ENCODE measurements at regions not wholly inside any gene's neighbourhood (a gene's known extent, or its start where the extent isn't known, plus 50 kb on each side); places are given as distances from the start of the nearest gene placed in this dataset.
"Not testable (repeated sequence)": the region's sequence is repeated elsewhere in the genome, so short reads cannot be mapped to it uniquely, and the experiment has no call there.

DNA sequence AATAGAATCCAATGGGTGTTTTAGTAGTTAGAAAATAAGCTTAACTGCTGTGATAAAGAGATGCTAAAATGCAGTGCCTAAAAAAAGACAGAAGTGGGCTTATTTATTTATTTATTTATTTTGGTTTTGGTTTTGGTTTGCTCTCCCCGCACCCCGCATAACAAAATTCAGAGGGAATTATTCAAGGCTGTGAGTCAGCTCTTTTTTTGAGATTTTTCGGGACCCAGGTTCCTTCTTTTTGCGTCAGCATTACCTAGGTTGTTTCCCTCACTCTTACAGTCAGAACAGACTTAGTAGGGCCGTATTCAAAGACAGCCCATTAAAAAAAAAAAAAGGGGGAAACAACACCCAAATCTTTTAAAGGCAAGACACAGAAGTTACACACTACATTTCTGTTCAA is 1495.5 kb upstream of the ADGRL3 start:
- no peak for DNase-seq (ENCODE audit: low spot score)

DNA sequence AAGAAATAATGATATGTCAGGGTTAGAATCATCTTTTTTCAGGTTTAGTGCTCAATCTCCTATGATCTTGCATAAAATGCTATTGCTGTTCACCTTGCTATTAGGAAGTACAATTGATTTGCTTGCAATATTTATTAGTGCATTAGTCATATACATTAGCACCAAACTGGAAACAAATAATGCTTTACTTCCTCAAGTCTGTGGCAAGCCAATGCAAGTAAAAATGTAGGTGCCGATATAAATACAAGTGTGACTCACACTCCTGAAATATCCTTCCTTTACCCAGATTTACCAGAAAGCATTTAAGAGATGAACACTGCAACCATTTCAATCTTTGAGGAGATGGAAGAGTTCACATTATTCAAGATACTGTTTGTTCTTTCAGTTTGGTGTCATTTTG is 1487.7 kb upstream of the ADGRL3 start:
- no peak for DNase-seq (ENCODE audit: low spot score)

DNA sequence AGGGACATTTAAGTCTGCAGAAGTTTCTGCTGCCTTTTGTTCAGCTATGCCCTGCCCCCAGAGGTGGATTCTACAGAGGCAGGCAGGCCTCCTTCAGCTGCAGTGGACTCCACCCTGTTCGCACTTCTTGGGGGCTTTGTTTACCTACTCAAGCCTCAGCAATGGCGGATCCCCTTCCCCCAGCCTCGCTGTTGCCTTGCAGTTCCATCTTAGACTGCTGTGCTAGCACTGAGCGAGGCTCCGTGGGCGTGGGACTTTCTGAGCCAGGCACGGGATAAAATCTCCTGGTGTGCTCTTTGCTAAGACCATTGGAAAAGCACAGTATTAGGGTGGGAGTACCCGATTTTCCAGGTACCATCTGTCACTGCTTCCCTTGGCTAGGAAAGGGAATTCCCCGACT is 1475.8 kb upstream of the ADGRL3 start:
- not testable (repeated sequence) for DNase-seq (ENCODE audit: low spot score)

DNA sequence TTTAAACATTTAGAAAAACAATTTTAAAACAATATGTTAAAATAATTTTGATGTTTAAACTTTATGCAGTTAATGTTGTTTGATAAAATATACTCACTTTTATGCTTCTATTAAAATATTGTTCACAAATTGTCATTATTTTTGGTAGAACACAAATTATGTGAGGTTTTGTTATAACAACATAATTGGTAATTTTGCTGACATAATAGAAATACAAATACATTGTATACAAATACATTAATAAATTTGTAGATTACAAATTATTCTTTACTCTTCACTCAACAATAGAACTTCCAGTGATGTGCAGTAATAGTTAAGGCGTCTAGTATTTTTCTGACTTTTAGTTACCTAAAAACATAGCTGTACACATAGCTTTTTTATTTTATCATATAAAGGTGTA is 1472.4 kb upstream of the ADGRL3 start:
- no peak for DNase-seq (ENCODE audit: low spot score)

DNA sequence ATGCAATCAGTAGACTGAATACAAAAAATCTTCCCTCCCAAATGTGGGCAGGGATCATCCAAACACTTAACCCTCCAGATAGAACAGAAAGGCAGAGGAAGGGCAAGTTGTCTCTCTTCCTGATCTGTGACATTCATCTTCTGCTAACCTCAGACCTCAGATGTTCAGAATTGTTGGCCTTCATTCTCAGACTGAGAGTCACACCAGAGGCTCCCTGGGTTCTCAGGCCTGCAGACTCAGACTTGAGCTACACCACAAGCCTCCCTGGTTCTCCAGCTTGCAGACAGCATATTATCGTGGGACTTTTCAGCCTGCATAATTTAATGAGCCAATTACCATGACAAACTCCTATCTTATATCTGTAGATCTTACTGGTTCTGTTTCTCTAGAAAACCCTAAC is 1471.6 kb upstream of the ADGRL3 start:
- no peak for DNase-seq (ENCODE audit: low spot score)

DNA sequence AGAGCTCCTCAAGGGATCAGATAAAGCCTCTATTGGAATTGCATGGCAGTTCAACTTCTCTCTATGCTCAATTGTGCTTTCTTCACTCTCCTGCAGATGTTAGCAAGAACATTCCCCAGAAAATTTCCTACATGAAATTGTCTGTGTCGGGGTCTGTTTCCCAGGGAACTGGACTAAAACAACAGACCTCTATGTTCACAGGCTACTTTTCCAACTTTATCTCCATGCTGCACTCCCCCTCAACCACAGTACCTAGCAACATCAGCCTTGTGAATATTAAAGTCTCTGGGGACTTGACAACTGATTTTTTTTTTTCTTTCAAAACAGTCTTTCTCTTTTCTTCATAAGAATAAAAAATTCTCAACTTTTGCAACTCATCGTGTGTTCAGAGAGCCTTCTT is 1470.8 kb upstream of the ADGRL3 start:
- no peak for DNase-seq (ENCODE audit: low spot score)

DNA sequence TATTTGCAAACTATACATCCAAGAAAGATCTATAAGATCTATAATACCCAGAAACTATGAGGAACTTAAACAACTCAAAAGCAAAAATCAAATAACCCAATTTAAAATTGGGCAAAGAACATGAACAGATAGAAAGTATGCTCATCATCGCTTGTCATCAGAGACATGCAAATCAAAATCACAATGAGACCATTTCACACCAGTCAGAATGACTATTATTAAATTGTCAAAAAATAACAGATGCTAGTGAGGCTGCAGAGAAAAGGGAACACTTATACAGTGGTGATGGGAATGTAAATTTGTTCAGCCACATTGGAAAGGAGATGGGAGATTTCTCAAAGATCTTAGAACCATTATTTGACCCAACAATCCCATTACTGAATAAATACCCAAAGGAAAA is 1451.7 kb upstream of the ADGRL3 start:
- no peak for DNase-seq (ENCODE audit: low spot score)

DNA sequence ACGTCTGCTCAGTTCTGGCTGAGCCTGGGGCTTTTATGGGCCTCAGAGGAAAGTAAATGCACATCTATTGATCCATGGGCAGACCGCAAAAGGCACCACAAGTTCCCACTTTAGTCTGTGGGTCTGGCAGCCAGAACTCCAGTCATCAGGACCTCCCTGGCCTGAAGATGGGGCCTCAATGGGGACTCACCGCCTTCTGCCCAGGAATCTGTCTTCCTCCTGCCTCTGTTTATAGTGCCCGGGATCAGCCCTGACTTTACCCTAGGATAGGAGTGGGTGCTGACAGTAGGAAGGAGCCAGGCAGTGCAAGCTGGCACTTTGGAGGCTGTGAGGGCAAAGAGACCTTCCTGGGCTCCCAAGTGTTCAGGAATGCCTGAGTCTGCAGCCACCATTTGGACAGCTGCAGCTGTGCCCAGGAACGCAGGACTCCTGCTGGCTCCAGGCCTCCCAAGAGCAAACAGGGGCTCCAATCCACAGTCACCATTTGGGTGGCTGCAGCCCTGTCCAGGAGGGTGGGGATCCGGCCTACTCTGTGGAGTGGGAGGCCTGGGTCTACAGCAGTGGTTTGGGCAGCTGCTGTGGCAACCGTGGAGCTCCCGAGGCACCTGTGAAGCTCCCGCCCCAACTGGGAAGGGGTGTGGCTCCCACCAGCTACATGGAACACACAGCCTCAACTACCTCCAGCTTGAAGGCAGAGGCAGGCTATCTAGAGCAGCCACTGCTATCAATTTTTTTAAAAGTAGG is 1440.9 kb upstream of the ADGRL3 start:
- peak; percentile 12 for DNase-seq (ENCODE audit: low spot score)

DNA sequence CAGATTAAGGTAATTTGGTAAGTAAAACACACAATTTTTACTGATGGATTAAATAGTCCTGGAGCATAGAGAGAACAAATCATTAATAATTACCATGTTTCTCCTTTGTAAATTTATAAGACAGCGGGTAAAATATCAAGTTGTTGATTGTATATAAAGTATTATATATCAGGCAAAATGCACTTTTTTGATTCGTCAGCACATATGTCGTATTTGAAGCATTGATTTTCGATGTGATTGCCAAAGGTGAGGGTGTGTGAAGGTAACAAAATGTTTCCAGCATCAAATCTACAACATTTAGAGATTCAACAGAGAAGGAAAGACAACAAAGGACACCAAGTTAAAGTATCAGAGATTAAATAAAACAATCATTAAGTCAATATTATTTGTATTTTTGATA is 1437.8 kb upstream of the ADGRL3 start:
- no peak for DNase-seq (ENCODE audit: low spot score)

DNA sequence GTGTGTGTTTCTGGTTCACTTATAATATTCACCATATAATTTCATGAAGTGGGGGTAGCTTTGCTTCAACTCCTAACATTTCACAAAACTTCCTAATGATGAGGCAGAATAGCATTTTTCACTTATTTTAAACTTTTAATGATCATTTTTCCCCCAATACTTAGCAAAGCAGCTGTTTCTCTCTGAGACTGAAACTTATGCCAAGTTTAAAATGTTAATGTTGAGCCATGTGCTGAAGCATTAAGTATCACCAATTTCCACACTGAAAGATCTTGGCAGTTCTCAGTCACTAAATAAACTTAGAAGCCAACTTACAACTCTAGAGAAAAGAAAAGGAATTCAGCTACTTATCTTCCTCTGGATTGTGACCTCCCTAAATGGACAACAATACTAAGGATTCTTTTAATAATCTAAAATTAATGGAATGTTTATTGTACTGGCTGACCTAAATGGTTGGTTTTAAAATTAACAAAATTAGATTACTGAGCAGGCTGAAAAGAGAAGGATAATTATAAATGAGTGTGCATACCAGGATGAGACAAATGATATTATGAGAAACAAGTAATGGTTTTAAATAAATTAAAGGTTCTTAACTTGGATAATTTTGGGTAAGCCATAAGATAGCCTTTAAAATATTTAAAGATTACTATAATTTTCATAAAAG is 1429.4 kb upstream of the ADGRL3 start:
- no peak for DNase-seq (ENCODE audit: low spot score)

DNA sequence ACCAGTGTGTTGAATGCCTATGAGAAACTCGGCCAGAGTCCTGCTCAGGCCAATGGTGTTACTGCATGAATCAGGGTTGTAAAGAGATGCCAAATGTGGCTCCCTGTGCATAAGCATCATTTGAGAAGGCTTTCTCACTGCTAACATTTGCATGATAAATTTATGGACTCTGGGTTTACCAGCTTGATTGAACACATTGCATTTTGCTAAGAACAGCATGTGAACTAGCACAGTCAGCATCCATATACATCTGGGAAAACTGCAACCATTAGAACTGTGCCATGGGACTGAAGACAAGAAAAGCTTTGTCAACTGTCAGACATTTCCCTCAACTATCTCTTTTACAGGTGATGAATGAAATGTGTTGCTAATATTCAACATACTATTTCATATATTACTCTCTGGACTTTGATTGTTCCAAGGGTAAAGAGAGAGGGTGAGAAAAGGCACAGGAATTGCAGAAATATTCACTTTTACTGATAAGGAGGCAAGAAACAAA is 1427.4 kb upstream of the ADGRL3 start:
- DNase-seq (ENCODE audit: low spot score), result no peak

DNA sequence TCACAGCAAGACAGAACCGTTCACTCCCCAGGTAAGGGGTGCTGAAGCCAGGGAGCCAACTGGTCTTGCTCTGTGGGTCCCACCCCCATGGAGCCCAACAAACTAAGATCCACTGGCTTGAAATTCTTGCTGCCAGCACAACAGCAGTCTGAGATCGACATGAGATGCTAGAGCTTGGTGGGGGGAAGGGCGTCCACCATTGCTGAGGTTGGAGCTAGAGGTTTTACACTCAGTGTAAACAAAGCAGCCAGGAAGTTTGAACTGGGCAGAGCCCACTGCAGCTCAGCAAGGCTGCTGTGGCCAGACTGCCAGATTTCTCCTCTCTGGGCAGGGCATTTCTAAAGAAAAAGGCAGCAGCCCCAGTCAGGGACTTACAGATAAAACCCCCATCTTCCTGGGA is 1419.9 kb upstream of the ADGRL3 start:
- DNase-seq (ENCODE audit: low spot score), result not testable (repeated sequence)

DNA sequence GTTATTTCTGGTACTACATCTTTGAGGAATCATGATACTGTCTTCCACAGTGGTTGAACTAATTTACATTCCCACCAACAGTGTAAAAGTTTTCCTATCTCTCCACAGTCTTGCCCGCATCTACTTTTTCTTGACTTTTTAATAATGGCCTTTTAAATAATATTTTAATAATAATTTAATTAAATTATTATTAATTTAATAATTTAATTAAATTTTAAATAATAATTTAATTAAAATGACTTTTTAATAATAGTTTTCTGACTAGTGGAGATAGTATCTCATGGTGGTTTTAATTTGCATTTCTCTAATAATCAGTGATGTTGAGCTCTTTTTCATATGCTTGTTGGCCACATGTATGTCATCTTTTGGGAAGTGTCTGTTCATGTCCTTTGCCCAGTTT is 1395.0 kb upstream of the ADGRL3 start:
- no peak for DNase-seq (ENCODE audit: low spot score)

DNA sequence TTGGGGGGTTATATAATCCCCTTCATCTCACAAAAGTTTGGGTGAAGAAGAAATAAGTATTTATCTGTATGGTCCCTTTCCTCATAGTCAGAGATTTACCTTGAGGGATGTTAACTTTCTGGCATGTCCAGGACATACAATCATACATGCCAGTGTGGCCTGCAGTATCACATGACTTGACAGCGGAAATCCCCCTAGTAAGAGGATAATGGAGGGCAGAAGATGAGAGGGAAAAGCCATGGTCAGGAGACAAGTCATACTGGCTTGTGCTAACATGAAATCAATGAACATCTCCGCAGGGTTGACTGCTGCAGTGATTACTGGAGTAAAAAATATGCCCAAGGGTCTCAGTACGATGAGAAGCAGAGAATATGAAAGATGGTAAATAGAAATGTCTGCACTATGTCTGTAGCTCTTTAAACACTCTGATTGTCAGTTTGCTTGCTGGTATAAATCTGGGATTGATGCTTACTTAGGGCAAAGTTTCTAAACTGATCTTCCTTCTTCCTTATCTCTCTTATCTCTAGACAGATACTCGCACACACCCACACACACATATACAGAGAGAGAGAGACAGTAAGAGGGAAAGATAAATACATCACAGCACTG is 1385.6 kb upstream of the ADGRL3 start:
- no peak for DNase-seq (ENCODE audit: low spot score)

DNA sequence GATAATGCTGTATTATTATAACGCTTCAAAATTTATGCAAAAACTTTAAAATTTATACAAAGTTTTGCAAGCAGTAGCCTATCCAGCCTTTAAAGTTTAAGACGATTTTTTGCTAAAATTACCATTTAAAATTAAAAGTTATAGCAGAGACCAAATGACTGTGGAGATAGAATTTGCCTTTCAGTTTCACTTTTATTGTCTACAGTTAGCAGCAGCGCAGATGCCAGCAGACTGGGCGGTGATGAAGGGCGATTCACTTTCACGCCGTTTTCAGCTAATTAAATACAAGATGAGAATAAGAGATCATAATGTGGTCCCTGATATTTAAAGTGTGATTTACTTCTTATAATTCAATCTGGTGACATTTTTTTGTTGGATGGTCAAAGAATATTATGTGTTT is 1381.5 kb upstream of the ADGRL3 start:
- no peak for DNase-seq (ENCODE audit: low spot score)

DNA sequence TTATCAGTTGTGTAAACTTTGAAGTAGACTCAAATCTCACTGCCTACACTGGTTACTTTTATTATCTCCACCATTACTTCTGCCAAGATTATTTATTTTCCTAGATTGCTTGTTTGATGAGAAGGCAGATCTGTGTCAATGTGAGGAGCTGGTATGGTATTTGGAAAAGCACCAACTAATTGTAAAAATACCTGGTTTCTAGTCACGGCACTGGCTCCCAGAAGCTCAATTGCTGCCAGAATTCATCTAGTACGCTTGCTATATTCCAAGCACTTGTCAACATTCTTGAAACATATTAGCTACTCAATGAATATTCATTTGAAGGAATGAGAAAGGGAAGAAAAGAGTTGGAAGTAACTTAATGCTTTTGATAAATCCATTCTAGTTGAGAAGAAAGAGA is 1376.8 kb upstream of the ADGRL3 start:
- no peak for DNase-seq (ENCODE audit: low spot score)

DNA sequence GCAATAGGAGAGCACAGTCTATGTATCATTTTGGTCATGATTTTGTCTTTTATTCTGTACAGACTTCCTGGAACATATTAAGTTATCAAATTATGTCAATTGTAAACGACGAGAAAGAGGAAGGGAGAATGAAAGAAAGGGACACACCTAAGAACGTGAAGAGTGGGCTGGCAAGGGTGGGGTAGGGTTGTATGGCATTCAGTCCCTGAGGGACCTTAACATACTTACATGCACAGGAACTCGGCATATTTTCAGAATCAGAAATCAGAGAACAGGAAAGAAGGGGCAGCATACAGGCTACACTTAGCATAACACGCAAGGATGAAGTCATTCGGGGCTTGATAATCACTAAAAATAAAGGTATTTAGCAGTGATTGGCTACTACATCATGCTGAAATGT is 1375.0 kb upstream of the ADGRL3 start:
- DNase-seq (ENCODE audit: low spot score), result no peak

DNA sequence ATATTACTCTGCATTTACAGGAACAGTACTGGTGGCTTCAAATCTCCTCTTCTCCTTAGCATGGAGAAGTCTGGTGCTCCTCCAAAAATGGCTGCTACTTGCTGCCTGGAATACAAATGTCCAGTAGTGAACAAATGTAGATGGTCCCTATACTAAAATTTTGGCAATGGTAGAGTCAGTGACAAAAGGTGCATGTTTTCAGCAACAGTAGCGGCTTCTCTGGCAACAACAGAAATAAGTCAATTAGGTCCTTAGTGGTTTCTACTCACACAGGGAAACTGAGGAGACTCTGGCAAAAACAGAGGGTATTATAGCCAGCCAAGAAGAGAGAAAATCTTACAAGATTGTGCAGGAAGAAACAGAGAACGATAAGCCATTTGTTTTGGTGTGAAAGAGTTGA is 1368.4 kb upstream of the ADGRL3 start:
- no peak for DNase-seq (ENCODE audit: low spot score)

DNA sequence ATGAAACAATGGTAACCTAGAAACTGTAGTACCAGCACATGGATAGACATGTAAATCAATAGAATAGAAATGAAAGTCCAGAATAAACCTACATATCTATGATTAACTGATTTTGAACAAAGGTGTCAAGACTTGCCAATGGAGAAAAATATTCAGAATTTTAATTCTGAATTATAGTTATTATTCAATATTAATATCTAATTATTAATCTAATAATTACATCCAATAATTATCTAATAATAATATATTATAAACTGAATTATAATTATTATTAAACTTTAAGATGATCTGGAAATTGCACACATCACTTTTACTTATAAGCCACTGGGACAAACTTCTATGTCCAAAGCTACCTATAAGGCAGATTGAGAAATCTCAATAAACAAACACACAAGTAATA is 1365.2 kb upstream of the ADGRL3 start:
- DNase-seq (ENCODE audit: low spot score), result no peak

DNA sequence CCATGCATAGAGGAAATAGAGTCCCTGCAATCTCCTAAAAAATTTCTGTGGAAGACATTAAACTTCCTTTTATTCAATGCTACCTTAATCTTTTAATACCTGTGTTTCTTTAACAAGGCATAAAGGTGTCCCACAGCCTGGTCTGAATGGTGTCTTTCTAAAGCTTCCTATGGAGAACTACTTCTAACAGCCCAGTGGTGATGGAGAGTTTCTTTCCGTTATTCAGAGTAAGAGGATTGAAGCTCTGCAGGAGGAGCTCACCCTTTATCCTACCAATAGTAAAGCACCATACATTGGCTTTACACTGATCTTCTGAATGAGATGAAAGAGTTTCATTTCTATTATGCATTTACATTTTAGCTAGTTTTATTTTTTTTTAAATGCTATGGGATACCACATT is 1362.4 kb upstream of the ADGRL3 start:
- DNase-seq (ENCODE audit: low spot score), result no peak

DNA sequence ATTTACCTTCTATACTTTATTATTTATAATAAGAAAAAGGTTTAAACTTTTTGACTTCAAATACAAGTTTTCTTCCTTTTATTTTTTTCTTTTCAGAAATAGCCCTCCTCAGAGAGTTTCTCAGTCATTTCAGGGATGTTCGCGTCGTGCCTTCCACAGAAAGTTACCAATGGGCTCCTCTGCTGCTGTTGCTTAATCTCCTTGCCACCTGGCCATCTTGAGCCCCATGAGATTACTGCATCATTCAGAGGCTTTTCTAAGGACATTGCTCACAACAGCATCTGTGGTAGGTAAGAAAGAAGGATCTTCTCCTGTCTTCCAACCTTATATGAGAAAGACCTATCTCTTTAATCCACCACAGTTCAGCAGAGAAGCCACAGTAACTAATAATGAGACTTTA is 1361.9 kb upstream of the ADGRL3 start:
- peak; percentile 43 for DNase-seq (ENCODE audit: low spot score)

DNA sequence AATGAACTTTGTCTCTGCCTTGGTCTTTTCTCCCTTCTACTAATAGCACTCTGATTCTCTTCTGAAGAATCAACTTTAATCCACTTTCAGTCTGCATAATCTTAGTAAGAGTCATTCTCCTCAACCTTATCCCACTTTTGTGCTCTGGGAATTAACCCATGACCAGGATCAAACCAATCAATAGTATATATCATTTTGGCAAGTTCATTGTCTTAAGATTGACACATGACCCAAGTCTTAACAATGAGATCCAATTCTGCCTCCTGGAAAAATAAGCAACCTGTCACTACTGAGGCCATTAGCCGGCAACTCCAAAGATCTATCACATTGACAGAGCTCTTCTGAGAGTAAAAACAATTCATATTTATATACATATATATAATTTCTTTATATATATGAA is 1358.4 kb upstream of the ADGRL3 start:
- DNase-seq (ENCODE audit: low spot score), result no peak

DNA sequence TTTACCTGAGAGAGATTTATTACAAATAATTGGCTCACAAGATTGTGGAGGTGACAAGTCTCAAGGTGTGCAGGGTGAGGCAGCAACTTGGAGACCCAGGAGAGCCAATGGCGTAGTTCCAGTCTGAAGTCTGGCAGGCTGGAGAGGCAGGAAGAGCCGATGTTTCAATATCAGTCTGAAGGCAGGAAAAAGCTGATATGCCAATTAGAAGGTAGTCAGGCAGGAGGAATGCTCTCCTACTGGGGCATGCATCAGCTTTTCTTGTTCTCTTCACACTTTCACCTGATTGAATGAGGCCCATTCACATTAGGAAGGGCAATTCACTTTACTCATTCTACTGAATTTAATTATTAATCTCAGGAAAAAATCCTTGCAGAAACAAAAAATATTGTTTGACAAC is 1351.7 kb upstream of the ADGRL3 start:
- DNase-seq (ENCODE audit: low spot score), result no peak

Data from D341Med (cell line).